NOMO-1 treated with DMSO at 0.1 percent for 48 hours (cell line): ENCODE measurements at regions not wholly inside any gene's neighbourhood (a gene's known extent, or its start where the extent isn't known, plus 50 kb on each side); places are given as distances from the start of the nearest gene placed in this dataset.
"Not testable (repeated sequence)": the region's sequence is repeated elsewhere in the genome, so short reads cannot be mapped to it uniquely, and the experiment has no call there.

Experiments used
- DNase-seq: peaks from one replicate; lab custom pipeline; 2025; ENCODE audit not compliant: unreplicated experiment; lab: John Stamatoyannopoulos, UW

DNA sequence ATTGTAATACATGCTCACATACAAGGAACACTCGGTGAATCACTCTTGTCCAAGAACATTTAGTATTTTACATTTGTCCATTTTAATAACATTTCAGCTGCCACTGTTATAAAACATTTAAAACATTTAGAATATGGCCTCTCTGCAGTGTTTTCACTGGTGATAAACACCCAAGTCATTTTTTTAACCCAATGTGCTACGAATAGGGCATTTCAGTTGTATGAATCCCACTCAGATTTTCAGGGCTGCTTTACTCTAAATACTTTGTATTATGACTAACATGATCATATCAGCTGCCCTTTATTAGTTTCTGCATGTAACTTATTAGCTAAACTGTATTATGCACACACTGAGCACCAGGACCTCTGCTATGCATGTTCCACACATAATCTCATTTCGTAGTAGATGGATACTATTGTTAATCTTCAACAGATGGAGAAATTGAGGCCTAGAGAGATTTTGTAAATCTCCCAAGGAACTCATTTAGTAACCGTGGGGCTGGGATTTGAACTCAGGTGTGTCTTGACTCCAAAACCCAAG is 148.6 kb upstream of the CDIN1 start:
- no peak for DNase-seq

DNA sequence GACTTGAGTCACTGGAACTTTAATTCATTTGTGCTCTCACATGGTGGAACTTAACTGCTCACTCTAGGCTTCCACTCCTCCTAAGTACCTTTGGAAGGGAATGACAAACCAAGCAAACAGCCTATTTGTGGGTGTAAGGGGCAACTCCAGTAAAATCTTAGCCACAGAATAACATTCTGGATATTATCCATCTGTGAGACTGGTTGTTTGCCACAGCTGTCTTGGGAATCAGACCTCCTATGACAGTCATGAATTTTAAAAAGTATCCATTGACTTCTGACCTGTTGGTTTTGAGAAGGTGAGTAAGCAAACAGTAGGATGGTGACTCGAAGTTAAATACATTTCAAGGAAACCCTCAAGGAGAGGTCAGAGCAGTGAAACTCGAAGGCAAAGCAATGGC is 147.3 kb upstream of the CDIN1 start:
- no peak for DNase-seq

DNA sequence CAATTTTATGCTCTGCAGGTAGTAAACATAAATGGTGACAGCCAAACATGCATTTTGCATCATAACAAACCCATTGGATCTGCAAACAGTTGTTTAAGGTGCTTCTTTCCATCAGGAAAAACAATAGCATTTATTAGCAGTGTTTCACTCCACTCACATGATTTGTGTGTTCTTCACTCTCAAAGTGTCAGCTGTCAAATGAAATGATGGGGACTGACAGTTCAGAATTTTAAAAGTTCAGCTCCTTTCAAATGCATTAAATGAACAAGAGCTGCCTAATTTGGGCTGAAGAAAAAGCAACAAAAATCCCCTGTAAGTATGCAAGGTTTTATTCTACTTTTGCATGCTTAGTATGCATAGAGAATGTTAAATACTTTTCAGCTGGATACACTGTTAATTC is 145.2 kb upstream of the CDIN1 start:
- no peak for DNase-seq

DNA sequence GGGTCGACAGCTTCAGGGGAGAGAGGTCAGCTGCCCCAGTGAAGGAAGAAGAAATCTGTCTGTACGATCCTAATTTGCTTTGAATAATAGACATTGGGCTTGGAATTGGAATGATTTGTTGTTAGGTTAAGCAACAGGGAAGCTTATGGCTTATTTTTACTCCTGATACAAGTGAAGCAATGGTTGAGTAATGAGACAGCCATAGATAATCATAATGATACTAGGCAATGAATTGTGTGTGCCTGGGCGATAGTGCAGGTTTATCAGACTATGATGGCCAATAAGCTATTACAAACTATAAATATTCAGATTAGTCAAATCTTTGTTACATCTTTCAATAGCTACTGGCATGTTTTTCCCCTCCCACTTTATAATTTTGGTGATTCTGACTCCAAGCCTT is 140.9 kb upstream of the CDIN1 start:
- DNase-seq = no peak

DNA sequence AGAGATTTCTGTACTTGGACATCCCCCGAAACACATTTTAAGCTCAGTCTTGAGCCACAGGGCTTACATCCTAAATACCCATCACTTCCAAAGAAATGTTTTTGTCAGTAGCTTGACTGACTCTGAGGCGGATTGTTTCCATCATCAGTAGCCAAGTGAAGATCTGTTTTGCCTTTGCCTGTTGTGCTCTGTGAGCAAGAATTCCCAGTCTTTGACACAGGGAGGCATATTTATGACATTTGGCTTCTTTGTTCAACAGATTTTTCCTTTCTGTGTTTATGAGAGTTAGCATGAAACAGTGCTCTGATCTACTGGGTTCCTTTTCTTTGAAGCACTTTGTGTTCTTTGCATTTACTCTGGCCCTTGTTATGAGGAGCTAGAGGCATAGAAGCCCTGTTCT is 132.1 kb upstream of the CDIN1 start:
- no peak for DNase-seq

DNA sequence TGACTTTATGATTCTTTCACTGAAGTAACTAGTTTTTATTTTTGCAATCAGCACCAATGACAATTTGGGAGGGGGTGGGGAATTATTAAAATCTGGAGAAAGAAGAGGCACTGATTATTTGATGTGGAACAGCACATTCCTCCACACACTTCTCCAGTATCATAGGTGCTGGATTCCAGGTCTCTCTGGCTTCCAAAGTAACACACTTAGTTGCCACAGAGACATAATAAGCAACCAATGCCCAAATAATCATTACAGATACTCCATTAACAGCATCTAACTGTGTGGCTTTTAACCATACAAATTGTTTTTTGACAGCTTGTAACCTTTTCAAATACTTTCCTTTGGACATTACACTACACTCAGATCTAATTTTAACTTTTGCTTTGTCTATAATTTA is 131.0 kb upstream of the CDIN1 start:
- DNase-seq = no peak

DNA sequence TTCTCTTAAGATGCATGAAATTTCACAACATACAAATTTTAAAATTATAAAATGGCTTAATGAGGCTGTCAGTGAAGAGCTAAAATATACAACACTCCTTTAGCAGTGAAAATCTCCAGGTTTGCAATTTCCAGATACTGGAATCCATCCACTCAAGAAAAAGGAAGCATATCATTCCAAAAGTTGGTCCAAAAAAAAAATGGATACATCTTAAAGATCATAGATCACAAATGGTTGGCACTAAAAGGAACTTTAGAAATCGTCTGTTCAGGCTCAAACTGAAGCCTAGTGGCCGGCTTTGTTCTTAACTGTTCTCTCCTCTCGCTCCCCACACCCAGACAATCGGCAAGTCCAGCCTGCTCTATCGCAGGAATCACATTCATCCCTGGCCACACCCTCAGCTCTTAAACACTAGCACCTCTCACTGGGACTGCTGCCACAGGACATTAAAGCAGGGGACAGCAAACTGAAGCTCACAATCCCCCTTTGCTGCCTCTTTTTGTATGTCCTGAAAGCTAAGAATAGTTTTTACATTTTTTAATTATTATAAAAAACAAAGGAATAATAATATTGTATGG is 130.3 kb upstream of the CDIN1 start:
- no peak for DNase-seq

DNA sequence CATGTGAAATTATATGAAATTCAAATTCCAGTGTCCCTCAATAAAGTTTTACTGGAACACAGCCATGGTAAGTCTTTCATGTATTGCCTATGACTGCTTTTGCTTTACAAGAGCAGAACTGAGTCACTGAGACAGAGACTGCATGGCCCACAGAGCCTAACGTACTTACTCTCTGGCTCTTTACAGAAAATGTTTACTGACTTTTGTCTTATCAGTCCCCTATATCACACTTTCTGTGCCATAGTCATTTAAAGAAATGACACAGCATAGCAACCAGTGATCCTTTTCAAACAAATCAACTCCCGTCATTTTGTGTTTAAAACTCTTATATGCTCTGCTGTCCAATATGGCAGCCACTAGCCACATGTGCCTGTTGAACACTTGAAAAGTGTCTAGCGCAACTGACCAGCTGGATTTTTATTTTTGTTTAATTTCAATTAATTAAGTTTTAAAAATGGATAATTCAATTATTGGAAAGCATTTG is 129.7 kb upstream of the CDIN1 start:
- DNase-seq = no peak

DNA sequence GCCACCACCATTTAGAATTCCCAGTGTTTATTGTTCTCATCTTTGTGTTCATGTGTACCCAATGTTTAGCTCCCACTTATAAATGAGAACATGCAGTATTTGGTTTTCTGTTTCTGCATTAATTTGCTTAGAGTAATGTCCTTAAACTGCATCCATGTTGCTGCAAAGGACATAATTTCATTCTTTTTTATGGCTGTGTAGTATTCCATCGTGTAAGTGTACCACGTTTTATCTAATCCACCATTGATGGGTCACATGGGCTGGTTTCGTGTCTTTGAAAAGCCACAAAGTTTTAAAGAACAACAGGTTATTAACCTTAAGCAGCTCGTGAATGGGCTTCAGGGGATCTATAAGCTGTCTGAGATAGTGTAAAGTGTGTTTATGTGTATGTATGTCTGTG is 125.2 kb upstream of the CDIN1 start:
- not testable (repeated sequence) for DNase-seq

DNA sequence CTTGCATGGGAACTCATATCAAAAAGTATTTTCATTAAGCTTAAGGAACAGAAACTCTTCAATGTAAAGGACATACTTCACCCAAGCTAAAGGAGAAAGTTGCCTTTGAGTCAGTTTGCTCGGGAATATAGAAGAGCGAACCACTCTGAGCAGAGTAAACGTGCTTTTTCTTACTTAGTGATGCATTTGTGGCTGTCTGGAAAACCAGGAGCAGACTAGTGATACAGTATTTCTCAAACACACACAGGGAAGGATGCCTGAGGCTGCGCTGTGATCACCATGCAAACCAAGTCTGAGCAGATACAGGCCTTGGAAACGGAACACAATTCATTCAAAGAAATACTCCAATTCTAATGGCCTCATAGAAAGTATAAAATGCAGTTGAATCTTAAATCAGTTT is 121.0 kb upstream of the CDIN1 start:
- no peak for DNase-seq

DNA sequence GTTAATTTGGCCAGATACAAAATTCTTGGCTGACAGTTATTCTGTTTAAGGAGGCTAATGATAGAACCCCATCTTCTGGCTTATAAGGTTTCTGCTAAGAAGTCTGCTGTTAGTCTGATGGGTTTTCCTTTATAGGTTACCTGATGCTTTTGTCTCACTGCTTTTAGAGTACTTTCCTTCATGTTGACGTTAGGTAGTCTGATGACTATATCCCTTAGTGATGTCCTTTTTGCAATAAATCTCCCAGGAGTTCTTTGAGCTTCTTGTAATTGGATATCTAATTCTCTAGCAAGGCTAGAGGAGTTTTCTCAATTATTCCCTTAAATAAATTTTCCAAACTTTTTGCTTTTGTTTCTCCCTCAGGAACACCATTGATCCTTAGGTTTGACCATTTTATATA is 114.1 kb upstream of the CDIN1 start:
- DNase-seq = no peak

DNA sequence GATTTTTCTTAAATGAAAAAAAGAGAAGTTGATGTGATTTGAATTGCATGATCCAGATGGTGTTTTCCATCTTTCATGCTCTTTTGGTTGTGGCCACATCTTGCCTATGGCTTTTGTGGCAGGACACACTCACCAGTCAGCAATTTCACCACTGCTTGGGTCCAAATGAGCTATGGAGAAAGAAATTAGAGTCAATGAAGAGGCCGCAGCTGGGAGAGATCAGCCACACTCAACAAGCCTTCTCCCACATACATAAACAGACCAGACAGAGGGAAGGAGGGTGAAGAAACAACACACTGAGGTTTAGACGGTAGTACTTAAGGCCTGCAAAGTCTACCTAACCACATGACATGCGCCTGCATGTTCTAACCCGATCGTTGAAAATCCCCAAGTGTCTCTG is 110.7 kb upstream of the CDIN1 start:
- DNase-seq = no peak

DNA sequence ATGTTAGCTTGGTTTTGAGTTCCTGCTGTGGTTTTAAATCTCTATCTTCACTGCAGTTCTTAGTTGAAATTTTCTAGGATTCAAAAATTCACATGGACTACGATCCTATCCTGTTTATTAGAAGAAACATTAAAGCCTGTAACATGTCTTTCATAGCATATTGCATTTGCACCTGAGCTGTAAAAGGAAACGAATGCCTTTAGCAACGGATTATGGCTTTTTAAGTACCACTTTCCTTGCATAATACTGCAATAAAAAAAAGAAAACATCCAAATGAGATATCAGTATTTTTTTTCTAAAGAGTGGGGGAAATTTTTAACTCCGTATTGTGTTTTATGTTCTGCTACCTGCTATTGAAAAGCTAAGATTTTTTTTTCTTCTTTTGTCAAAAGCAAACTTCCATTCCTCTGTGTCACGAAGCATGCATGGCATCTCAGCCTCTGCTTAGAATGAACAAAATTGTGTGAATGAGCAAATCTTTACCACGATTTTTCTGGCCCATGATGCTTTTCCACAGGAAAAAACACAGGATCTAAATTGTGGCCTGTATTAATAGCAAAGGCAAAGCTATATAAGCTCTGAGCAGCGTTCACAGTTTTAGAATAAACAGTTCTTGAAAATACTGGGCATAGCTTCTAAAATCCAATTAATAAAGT is 110.0 kb upstream of the CDIN1 start:
- DNase-seq = no peak

DNA sequence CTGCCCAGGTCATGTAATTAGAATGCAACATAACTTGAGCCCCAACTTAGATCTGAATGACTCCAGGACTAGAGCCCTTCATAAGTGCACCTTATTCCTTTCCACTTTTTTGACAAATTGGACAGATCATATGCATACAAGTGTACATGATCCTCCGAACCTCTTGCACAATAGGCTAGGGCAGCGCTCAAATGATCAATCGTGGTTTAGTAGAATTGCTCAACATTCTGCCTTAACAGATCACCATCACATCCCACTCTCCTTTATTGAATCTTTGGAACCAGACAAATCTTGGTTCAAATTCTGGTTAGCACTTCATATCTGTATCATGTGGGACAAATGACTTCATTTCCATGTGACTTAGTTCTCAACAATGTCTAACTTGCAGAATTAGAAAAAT is 106.8 kb upstream of the CDIN1 start:
- no peak for DNase-seq

DNA sequence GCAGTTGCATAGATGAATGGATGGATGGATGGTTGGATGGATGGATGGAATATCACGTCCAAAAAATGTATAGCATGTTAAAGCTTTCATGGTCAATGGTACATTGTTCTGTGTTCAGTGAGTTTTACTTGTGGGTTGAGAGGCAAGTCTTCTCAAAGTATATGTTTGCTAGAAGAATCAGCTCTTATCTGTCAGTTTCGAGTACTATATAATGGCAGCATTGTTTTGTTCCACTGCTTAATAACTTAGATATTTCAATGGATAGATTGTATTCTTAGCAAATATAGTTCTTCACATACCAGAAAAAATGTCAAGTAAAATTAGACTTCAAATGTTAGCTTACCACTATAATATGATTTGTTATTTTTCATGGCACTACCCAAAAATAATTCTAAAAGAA is 100.9 kb upstream of the CDIN1 start:
- no peak for DNase-seq

DNA sequence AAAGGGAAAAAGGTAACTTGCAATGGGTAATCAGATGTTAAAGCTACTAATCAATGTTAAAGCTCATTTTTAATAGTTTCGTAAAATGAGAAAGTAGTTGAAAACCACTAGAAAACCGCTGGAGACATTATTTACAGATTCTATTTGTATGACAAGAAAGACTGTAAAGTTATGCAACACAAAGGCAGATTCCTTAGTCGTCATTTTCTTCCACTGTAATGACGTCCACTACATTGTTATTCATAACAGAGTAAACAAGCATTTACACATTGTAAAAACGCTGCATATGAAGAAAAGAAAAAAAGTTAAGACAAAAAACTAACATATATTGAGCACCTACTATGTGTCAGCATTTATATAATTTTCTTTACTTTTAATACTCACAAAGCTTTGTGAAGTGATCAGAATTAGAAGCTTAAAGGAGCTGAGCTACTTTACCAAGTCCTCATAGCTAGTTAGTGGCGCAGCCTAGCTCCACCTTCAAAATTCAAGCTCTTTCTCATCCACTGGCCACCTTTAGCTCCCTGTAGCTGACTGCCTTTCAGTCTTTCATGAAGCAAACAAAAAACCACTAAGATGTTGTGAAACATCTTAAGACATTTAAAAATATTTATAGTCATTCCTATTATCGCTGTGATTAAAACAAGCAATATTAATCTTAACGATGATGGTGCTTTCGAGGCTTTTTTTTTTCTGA is 100.1 kb upstream of the CDIN1 start:
- DNase-seq = no peak

DNA sequence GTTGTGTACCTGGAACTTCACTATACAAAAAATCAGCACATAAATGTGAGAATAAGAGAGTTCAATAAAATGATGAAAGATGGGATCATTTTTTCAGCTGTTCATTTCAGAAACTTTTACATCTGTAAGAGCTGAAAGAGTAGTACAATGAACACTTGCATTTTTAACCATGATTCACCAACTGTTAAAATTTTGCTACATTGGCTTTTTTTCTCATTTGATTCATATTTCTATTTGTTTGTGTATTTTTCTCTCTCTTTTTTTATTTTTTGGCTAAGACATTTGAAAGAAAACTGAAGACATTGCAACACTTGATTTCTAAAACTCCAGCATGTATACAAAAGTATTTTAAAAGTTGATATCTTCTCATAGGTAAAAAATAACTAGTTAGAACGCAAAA is 98.3 kb upstream of the CDIN1 start:
- no peak for DNase-seq

DNA sequence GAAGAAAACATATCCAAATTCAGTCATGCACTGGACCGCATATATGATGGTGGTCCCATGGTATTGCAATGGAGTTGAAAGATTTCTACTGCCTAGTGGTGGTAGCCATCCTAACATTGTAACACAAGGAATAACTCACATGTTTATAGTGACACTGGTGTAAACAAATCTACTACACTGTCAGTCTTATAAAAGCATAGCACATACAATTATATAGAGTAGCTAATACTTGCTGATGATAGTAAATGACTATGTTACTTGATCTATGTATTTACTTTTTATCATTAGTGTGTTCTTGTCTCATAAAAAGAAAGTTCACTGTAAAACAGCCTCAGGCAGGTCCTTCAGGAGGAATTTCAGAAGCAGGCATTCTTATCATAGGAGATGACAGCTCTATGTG is 96.0 kb upstream of the CDIN1 start:
- no peak for DNase-seq

DNA sequence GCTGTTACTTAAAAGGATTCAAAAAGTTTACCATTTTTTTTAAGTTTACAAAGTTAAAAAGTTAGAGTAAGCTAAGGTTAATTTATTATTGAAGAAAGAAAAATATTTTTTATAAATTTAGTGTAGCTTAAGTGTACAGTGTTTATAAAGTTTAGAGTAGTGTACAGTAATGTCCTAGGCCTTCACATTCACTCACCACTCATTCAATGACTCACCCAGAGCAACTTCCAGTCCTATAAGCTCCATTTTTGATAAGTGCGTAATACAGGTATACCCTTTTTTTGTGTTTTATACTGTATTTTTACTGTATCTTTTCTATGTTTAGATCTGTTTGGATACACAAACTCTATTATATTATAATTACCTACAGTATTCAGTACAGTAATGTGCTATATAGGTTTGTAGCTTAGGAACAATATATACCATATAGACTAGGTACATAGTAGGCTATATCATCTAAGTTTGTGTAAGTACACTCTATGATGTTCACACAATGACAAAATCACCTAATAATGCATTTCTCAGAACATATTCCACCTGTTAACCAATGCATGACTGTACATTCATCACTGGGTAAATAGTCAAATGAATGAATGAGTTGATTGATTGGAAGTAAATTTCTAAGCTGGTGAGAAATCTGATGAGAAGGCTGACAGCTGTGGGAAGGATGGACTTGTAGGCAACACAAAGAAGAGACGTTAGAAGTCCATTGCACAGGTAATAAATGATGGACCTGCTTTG is 95.2 kb upstream of the CDIN1 start:
- no peak for DNase-seq

DNA sequence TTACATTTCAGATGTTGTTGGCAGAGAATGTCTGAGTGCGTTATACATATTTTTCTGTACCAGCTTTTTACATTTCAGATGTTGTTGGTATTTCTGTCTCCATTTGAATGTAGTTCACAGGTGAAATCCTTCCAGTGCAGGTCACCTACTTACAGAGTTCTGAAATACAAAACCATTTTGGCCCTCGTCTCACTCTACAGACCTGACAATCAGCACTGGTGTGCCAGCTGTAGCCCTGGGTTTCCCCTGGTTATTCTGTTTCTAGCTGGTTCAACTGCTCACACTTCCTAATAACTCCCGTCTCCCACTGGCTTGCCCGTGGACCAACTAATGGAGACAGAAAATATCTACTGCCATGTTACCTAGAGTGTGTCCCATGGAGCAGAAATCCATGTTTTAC is 87.5 kb upstream of the CDIN1 start:
- no peak for DNase-seq

DNA sequence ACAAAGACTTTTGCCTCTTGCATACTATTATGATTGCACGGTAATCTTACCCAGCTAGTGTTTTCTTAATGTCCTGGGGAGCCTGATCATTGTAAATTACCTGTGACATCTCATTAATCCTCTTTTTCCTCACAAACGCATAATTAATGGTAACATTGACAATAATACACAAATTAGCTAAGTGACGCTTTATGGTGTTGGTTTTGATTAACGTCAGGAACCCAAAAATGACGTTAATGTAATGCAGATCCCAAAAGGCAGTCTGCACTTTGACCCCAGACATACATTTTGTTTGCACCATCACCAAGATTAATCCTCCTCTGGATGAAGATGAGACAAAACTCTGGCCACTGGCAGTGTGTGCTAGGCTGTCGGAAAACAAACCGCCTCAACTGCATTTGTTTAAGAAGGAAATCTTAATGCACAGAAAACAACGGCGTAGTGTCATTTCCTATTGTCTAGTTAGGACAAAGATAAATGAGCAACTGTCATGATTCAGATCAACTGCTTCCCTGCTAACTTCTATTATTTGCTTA is 83.9 kb upstream of the CDIN1 start:
- DNase-seq = no peak
